ENCODE measurements at regions not wholly inside any gene's neighbourhood (a gene's known extent, or its start where the extent isn't known, plus 50 kb on each side); places are given as distances from the start of the nearest gene placed in this dataset.
"Not testable (repeated sequence)": the region's sequence is repeated elsewhere in the genome, so short reads cannot be mapped to it uniquely, and the experiment has no call there.

DNA sequence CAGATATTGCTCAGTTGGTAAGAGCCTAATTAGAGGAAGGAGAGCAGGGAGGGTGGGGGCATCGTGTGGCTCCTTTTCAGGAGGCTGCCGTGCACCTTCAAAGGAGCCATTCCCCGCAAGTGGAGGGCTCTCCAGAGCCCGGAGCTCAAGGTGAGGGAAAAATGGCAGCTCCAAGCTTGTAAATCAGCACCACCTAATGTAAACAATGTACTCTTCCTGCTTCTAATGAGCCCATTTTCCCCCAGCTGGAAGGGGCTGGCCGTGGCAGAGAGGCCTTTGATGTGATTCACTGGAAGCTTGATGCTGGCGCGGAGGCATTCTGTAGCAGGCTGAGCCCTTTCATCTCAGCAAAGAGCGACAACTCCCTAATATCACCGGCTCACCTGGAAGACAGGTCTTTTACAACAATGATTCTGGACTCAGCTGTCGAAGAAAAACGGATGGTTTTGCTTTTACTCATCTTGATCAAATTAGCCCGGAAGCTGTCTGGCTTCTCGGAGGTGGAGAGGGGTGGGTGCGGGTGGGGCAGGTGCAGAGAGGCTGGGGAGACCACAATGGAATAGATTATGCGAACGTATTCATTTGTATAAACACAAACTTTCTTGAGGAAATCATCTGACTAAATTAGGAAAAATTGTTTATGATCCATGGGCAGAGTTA, 112.5 kb downstream of the RRAGC start:
- no peak for DNase-seq

DNA sequence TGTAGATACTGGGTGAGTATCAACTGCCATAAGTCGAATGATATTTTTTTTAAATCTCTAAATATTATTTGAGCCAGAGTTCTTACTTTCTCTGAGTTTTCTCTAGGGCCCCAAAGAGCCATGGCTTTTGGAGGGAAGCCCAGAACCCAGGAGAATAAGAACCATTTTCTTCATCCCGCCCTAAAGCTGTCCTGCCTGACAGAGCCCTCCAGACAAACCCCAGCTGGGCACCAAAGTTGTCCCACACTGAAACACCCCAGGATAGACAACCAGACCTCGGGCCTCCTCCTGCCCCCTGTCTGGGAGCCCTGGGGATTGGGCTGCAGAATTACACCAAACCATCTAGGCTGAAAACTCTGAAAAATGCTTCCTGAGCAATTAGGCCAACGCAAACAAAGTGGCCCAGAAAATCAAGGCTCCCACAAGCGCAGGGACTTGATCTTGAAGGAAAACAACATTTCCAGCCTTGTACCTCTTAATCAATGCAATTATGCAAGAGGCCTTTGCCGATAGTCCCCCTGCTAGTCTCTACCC, 113.1 kb downstream of the RRAGC start:
- DNase-seq: no peak

DNA sequence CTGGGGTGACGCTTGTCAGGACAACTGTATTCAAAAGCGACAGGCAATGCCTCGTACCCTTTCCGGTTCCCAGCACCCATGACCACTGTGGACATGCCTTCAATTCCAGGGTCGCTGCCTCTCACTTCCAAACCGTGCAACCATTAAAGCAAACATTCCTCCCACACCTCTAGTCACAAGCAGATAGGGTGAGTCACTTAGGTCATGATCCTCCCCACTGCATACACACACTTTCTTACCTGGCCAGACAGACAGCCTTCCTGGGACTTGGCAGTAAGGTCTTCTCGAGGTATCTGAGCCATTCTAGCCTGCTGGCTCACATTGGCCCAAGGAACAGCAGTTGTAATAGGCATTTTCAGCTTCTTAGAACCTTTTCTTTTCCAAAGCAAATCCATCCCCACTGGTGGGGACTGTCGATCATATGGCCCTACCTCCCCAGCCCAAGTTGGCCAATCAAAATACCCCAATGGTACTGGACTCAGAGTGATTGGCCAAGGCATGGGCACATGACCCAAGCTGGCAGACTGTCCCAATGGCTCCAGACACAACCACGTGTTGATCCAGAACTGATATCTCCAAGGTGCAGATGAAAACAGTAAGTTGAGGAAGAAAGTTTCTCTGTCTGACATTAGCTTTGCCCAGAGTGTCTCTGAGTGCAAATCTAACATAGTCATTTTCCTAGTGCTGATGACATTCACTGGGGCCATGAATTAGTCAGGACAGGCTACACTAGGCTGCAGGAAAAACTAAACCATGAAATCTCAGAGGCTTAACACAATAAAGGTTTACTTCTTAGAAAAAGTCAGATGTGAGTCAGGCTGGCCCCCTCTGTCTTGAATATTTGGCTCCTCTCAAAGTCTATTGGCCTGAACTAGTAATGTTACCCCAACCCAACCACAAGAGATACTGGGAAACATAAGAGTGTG, 113.8 kb downstream of the RRAGC start:
- no peak for DNase-seq

DNA sequence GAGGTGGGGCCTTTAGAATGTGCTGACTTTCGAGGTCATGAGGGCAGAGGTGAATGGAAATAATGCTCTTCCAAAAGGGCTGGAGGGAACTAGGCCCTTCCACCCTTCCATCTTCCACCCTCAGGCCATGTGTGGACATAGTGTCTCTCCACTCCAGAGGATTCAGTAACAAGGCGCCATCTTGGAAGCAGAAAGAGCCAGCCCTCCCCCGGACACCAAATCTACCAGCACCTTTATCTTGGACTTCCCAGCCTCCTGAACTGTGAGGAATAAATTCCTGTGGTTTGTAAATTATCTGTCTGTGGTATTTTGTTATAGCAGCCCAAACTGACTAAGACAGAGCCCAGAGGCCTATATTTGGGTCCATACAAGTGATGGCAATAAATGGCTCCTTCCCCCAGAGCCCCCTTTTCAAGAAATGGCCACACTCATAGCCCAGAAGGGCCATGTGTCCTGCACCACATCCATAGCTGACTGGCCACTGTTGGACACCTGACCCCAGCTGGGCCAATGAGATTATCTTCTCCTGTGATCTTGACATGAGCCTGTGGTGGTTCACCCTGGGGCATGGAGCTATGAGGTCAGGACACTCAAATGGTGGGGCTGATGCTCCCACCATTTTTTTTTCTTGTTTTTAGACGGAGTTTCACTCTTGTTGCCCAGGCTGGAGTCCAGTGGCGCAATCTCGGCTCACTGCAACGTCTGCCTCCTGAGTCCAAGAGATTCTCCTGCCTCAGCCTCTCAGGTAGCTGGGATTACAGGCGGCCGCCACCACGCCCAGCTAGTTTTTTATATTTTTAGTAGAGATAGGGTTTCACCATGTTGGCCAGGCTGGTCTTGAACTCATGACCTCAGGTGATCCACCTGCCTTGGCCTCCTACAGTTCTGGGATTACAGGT, 114.9 kb downstream of the RRAGC start:
- peak; percentile 19 for DNase-seq

DNA sequence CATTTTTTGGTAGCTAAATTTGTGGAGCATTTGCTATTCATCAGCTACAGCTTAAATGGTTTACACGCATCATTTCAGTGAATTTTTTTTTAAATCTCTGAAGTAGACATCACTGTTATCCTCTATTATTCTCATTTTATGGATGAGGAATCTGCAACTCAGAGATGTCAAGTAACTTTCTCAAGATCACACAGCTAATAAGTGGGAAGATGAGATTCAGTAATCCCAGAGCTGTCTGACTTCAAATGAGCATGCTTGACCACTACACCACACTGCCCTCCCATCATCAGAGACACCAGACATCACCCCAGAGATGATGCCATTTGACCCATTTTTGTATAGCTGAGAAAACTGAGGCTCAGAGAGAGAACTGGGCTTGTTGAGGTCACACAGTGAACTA, 116.4 kb downstream of the RRAGC start:
- DNase-seq: no peak

DNA sequence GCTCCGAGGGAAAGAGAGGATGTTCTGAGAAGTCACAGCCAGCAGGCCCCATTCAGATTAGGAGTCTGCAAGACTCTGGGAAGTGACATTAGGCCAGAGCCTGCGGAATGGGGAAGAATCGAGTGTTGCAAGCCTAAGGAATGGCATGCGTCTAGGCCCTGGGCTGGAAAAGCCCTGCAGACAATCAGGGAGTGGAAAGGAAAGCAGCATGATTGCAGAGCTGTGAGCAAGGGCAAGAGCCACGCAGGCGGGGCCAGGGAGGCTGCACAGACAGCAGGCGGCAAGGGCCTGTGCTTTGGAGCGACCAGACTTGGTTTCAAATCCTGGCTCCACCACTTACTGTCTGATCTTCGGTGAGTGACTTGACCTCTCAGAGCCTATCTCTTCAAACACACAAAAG, 118.2 kb downstream of the RRAGC start:
- no peak for DNase-seq

DNA sequence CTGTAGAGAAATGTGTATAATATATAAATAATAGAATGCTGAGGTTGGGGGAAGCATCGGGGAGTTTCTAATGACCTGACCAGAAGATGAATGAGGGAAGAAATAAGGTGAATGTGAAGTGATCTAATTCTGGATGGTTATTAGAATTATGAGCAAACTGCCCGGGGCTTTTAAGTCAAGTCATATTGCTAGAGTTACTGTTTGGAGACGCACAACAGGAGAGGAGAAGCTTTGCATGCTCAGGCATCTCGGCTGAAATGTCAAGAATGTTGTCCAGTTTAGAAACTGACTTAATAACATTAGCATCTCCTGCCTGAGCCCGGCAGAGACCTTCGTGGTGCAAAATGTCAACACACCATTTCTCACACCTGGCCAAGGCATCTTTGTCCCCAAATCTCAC, 119.1 kb downstream of the RRAGC start:
- DNase-seq: no peak

DNA sequence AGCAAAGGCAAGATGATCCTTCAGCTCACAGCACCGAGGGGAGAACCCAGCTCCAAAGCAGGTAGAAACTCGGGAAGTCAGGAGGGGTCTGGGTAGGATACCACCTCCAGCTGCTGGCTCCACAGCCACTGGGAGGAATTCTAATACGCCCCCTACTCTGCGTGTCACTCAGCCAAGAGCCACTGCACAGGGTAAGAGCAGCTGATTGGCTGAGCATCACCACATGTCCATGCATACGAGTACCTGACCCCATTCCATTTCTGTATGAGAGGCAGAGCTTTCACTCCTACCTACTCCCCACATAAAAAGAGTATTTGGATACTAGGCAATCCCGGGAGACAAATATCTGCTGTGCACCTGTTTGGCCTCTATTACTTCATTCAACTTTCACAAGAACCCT, 121.4 kb downstream of the RRAGC start:
- no peak for DNase-seq

DNA sequence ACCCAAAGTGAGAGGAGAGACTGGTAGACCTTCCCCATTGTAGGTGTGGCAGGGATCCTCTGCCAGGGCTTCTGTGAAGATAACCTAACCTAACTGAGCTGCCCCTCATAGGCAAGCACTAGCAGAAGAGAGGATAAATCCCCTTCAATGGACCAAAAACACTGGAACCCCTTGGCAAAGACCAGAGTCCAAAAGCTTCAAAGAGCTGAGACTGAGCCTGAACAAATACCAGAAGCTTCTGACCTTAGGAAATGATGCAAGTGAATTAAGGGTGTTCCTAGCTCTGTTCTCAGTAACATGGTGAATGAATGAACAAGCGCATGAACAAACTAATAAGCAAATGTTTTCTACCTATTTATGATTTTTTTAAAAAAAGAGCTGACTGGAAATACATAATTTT, 123.2 kb downstream of the RRAGC start:
- no peak for DNase-seq

DNA sequence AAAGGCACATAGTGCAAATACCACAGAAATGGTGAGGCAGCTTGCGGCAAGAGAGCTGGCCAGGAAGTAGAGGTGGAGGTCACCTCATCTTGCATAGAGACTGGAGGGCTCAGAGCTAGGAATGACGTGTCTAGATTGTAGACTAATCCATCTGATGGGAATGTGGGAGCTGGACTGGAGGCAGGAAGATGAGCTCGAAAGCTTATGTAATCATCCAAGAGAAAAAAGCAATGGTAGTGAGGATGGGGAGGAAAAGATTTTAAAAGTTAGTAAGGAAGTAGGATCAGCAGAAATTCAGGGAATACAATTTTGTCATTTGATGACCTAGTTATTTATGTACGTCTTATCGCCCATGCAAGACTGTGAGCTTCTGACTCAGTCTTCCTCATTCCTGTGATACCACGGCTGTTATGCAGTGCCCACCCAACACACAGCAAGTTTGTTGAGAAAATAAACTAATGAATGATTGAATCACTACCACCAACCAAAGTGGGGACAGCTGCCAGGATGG, 123.9 kb downstream of the RRAGC start:
- no peak for DNase-seq

DNA sequence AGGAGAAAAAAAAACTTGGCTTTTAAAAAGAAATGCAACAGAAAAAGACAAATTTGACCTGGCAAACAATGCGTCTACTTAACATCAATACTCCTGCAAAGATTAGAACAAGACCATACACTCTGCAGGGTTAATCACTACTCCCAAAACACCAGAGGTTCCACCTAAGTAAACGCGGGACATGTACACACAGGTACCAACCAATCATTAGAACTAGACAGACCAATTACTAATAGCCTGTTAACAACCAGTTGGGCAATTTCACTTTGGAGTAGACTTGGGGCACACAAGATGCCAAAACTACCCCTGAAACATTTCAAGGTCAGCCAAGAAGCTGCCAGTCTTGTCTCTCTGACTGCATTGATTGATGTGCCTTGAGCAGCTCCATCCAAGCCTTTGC, 125.8 kb downstream of the RRAGC start:
- no peak for DNase-seq

DNA sequence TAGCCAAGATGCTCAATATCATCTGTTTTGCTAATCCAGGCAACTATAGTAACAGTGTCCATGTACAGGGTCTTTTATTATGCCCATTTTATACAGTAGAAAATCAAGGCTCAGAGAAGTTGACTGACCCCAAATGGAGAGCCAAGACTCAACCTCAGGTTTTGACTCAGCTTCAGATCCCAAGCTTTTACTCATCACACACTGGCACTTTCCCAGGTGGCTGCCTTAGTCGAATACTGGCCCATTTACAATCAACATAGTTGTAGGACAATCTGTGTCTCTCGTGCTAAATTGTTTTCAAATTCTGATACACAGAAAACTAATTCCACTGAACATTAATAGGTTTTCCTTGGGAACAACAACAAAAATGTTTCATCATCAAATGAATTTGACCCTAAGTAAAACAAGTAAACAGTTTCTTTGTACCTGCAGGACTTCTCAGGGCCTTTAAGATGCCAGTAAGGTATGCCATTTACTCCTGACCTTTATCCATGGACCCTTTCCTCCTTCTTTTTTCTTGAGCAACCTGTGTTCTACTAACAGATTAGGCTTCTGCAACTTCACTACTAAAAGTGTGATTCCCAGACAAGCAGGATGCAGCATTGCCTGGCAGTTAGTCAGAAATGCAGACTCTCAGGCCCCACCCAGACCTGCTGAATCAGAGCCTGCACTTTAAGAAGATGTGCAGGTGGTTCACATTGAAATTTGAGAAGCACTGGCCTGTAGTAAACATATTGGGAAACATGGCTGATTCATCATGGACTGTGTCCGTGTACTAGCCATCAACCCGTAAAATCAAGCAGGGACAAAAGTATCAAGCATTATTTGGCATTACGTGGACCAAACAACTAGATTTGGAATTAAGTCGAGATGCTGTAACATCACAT, 128.8 kb downstream of the RRAGC start:
- DNase-seq: no peak

DNA sequence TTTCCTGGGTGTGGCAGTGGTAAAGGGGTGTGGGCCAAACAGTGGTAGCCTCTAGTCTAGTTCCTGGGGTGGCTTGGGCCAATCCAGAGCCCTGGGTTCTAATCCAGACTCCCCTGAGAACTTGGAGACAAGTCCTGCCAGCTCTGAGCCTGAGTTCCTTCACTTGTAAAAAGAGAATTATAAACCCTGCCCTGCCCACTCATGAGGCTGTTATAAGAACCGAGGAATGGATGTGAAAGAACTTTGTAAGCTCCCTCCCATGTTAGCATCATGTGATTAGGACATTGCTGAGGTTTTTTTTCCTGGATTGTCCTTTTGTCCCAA, 131.0 kb downstream of the RRAGC start:
- no peak for DNase-seq

DNA sequence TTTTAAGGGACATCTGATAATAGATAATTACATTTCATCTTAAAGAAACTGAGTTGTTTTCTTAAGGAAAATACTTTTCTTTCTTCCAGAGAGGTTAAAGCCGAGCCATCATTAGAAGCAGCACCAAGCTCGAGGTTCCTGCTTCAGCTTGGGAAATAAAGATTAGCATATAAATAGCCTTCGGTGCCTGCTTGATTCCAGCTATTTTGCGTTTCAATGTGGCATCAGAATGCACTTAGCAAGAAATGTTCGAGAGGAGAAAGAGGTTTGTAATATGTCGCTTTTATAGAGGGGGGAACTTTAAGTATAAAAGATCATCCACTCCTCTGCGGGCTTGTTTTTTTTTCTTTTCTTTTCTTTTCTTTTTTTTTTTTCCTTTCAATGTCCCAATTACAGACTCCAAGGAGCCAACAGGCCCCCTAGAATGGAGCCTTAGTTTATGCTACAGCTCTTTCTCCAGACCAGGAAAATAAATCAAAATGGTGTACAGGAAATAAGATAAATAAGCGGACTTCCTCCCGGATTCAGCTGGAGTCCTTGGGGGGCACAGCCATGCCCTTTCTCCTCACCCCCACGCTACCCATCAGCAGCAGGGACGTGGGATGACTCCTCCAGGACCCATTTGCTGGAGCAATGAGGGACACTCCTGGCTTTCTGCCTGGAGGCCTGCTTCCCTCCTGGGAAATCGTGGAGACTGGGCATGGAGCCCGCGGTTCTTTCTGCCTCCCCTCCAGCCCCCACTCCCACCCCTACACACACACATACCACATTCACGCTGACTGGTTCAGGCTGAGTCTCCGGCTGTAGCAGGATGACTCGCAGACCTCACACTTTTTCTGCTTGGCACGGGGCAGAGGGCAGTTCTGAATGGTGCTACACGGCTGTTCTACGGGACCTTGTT, 131.6 kb downstream of the RRAGC start:
- no peak for DNase-seq

DNA sequence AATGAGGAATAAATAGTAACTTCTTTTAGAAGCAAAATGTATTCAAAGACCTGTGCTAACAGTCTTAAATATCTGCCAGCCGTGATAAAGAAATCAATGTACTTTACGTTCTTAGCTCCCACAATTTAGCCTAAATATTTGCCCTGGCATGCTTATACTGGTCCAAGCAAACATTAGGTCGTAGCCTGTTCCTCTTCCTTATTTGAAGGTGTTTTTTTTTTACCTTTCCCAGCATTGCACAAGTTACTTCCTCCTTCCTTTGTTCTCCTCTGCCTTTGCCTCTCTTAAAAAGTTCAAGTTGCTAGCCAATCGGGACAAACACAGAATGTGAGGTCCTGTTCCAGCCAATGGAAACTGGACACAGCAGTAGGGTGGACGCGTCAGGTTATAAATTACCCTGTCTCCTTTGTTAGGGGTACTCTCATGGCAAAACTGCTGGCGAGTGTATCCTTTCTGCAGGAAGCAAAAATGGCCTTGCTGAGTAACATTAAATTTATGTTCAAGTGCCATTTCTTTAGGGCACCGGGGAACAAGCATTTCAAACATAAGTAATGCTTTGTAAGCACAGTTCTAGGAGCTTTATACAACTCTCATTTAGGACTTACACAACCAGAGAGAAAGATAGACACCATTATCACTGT, 134.1 kb downstream of the RRAGC start:
- DNase-seq: not testable (repeated sequence)

DNA sequence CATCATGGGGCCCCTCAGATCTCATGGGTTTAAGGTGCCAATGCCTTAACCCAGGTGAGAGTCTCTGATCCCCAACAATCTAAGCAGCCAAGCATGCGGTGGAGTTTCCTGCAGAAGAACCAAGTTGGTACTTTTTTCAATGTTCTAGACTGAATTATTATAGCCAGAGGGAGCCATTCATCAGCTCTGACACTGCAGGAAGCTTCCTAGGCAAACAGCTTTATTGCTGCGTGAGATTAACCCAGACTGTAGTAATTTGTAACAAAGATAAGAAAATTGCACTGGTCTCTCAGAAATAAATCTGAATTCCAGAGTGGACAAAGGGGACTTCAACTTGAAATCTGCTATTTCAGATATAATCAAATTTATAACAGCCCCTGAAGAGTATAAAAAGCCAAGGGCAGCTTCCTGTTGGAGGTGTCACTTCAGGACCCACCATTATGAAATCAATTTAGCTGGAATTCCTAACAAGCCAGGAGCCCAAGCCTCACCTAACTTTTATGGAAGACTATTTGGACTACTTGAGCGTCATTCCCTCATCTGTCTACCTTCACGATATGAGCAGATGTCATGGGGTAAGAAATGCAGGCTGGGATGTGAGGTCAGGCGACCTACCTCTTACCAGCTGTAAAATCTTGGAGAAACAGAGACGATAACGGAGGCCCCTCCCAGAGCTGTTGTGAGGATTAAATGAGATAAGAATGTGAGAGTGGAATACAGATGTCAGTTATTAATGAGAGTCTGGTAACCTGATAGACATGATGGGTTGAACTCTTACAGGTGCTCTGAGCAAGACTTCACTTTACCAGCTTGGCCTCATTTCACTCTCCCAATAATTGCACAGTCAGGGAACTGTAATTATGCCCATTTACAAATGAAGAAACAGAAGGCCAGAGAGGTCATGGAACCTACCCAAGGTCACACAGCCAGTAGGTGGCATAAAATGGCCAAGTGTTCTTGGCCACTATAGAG, 135.1 kb downstream of the RRAGC start:
- peak; percentile 18 for DNase-seq

DNA sequence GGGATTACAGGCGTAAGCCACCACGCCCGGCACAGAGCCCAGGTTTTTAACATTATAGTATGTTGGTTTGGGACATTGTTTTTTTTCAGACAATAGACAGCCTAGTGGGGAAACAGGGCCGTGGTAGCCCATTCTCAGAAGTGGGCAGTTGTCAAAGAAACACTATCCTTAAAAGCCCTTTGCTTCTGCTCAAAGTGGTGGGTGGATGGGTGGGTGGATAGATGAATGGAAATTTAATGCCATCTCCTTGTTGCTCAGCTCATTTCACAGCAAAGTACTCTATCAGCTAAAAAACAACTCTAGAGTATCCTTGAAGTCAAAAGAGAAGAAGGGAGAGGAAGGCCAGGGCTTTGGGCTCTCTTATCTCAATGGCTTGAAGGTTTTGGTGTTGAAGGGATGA, 137.8 kb downstream of the RRAGC start:
- no peak for DNase-seq

DNA sequence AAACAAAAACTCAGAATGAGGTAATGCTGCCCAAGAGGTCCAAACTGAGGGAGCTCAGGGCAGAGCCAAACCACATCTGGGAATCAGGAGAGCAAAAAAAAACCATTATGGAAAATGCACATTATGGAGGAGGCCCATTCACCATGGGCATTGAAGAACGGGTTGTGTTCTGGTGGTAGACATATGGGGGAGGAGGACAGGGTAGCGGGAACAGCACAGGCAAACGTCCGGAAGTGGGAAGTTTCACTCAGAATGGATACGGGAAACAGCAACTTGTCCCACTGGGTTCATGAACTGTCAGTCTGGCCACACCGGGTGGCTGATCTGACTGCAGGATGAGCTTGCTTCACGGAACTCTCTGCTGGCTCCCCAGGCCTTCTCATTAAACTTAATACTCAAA, 139.7 kb downstream of the RRAGC start:
- no peak for DNase-seq

DNA sequence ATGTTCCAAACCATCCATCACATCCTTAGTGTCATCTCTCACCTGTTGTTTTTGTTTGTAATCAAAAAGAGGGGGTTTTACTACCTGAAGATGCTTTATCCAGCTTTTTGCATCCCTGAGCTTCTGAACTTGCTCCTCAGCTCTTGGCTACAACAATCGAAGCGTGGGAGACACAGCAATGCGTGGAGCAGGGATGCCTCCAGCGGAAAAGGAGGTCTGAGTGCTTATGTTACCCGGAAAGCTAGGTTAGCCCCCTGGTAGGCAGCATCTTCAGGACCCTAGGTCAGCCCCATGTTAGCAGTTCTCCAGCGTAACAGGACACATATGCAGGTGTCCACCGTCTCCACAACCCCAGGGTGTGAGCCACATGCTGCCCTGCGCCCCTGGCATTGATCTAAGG, 141.5 kb downstream of the RRAGC start:
- DNase-seq: no peak
